Activated T-cell treated with anti-CD3 and anti-CD28 coated beads for 4 hours (primary cell): ENCODE measurements at regions not wholly inside any gene's neighbourhood (a gene's known extent, or its start where the extent isn't known, plus 50 kb on each side); places are given as distances from the start of the nearest gene placed in this dataset.
"Not testable (repeated sequence)": the region's sequence is repeated elsewhere in the genome, so short reads cannot be mapped to it uniquely, and the experiment has no call there.

Experiments
- DNase-seq: peaks from one replicate; pipeline ENCODE4 v3.0.0-alpha.2; 2020

- DNase-seq, result no peak
Measured at GRCh38 chr6:134821928-134822864, 127.7 kb downstream of the ALDH8A1 start.

- DNase-seq, result no peak
Measured at GRCh38 chr6:134821397-134821796, 128.5 kb downstream of the ALDH8A1 start.

- no peak for DNase-seq
Measured at GRCh38 chr6:134819863-134820800, 129.8 kb downstream of the ALDH8A1 start.

DNA sequence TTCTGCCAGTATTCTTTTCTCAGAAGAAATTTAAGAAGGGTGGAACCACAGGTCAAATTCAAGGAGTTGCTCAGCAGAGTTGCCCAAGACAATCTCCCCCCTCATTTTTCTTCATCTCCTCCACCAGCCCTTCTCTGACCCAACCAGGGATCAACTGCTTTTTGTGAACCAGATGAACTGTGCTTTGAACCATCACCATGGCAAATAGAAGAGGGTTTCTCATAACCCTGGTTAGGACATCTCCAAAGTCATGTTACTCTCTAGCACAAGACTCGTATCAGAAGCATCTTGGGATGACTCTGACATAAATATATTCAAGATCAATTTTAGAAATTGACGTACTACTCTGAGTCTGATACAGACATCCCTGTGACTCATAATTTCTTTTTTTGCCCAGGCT lies 130.7 kb downstream of the ALDH8A1 start:
- no peak for DNase-seq

DNA sequence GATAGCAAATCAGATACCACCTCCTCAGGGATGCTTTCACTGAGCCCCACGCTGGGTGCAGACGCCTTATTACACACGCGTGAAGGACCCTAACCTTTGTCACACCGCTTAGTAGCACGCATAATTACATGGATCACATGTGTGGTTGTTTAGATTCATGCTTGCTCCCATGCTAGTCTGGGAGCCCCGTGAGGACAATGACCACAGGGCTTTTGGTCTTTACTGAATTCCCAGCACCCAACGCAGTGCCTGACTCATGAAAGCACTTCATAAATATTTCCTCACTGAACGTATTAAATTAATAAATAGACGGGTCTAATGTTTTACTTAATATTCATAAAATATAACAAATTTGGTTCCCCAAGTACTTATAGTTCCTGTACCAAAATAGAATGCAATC lies 132.5 kb downstream of the ALDH8A1 start:
- DNase-seq, result no peak

DNA sequence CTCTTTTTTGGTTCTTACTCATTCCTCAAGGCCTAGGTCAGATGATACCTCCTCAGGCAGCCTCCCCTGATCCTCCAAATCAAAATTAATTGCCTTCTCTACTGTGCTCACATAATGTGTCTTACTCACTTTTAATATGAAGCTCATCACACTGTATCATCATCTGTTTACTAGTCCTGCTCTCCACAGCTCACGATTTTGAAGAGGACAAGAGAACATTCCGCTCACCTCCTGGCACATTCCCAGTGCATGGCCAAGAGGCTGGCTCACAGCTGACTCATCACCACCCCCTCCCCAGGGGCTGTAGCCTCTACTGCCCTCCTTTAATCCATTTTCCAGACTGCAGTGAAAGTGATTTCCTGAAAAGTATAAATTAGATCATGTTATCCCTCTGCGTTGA lies 133.1 kb downstream of the ALDH8A1 start:
- DNase-seq, result no peak

GRCh38 chr6:134816300-134816699 lies 133.6 kb downstream of the ALDH8A1 start:
- no peak for DNase-seq

DNA sequence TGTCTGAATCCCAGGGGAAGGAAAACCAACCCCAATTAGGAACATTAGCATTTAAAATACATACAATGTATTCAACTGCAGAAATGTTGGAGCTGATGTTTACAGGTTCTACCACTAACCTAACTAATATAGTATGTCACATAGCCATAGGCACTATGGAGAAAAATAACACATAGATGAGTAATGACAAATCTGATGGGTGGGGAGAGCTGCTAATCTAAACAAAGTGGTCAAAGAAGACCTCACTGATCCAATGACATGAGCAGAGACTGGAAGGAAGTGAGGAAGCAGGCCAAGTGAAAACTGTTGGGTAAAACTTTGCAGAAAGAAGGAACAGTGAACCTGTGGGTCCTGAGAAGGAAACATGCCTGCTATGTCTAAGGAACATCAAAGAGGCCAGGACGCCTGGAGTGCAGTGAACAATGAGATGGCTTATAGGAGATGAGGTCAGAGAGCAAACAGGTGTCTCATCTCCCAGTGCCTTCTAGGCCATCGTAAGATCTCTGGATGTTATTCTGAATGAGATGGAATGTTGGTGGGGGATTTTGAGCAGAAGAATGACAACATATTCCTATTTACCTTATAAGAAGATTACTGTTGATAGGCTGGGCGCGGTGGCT lies 135.7 kb downstream of the ALDH8A1 start:
- DNase-seq, result no peak

GRCh38 chr6:134813146-134813545 lies 136.8 kb downstream of the ALDH8A1 start:
- no peak for DNase-seq

GRCh38 chr6:134810402-134810801 lies 139.5 kb downstream of the ALDH8A1 start:
- DNase-seq, result no peak

- no peak for DNase-seq
Measured at GRCh38 chr6:134809130-134809529, 140.8 kb downstream of the ALDH8A1 start.

DNA sequence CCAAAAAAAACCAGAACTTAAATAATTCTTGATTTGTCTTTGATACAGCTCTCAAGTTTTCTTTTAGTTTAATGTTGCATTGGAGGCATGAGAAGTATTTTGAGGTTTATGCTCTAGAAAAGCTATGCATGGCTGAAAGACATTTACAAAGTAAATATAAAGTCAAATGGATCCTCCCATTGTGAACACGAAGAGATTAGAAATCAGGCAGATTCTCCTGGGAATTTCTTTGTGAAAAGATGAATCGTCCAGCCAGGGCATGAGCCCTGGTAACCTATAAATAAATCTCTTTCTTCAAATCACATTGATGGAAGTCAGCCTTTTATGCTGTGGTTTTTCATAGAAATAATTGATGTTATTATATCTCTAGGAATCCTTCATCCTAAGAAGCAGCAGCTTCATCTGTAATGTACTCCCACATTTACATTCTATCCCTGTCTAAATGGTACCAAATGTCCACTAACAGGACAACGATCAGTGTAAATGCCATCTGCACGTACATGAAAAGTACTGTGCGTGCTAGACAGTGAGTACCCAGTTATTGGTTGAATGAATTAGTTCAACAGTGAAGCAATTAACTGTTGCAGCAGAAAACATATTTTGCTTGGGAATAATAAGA lies 143.6 kb downstream of the ALDH8A1 start:
- DNase-seq, result no peak

- no peak for DNase-seq
Measured at GRCh38 chr6:134805168-134805567, 144.7 kb downstream of the ALDH8A1 start.

DNA sequence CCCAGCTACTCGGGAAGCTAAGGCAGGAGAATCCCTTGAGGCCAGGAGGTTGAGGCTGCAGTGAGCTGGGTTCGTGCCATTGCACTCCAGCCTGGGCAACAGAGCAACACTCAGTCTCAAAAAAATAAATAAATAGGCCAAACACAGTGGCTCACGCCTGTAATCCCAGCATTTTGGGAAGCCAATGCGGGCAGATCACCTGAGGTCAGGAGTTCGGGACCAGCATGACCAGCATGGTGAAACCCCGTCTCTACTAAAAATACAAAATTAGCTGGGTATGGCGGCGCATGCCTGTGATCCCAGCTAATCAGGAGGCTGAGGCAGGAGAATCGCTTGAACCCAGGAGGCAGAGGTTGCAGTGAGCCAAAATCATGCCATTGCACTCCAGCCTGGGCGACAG lies 145.6 kb downstream of the ALDH8A1 start:
- not testable (repeated sequence) for DNase-seq

DNA sequence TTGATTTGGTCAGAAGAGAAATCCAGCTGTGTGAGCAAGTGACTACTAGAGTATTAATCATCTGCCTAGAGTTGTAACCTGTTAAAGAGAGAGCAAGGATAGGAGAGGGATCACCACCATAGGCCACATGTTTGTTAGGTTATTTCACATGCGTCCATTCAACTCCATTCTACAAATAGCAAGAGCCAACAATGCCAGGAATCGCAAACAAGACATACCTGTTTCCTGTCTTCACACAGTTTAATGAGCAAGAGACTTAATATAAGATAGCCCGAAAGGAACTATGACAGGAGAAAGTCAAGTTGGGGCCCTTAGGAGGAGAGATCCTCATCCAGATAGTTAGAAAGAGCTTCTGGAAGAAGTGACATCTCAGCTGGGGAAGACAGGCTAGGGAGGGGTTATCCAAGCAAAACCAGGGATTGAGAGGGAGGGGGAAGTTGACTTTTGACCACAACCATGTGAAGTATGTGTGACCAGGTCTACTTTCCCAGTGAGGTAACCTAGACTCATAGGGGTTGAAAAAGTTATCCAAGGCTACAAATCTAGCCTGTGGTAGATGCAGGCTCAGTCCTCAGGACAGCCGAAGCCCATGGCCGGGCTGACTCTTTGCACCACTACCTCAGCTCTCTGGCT lies 147.4 kb downstream of the ALDH8A1 start:
- DNase-seq, result no peak

DNA sequence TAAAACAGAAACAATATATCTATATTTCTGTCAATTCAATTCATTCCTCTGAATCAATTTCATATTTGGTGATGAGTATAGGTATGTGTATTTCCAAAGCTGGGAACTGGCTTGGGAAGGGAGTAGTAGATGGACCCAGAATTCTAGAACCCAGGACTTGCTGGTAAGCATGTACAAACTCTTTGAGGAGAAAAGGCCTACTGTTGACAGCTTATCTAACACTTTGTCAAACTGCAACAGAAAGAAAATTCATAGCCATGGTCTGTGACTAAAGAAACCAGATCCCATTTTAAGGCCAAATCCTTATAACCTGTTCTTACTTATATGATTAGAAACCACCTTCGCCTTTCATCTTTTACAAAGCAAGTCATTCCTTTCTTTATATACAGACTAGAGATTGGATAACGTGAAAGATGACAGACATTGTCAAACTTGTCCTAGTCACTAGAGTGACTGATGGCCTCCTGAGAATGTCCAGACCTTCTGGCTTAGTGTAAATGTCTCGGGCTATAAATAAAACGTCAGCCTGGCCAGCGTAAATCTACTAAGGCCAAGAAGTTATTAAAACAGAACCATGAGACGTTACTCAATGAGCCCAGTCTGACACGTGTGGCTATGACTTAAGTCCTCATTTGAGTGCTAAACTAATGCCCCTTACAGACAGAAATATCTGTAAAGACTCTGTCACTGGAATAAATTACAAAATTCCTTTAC lies 152.3 kb downstream of the ALDH8A1 start:
- no peak for DNase-seq

- DNase-seq, result no peak
Measured at GRCh38 chr6:134795691-134796090, 154.2 kb downstream of the ALDH8A1 start.

DNA sequence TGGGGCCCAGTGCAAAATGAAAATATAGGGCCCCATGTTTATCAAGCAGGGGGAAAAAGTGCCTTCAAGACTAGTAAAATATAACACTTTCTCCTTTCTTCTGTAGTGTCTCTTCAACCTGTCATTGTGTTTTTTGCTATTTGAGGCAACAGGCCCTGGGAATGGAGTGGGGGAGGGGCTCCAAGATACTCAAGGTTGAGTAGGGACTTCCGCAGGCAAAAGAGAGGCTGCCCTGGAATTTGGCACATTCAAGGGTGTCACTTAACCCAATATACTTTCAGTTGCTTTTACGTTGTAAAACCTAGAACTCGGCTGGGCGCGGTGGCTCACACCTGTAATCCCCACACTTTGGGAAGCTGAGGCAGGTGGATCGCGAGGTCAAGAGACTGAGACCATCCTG lies 154.9 kb downstream of the ALDH8A1 start:
- DNase-seq, result no peak

- DNase-seq, result not testable (repeated sequence)
Measured at GRCh38 chr6:134791243-134791843, 158.6 kb downstream of the ALDH8A1 start.

DNA sequence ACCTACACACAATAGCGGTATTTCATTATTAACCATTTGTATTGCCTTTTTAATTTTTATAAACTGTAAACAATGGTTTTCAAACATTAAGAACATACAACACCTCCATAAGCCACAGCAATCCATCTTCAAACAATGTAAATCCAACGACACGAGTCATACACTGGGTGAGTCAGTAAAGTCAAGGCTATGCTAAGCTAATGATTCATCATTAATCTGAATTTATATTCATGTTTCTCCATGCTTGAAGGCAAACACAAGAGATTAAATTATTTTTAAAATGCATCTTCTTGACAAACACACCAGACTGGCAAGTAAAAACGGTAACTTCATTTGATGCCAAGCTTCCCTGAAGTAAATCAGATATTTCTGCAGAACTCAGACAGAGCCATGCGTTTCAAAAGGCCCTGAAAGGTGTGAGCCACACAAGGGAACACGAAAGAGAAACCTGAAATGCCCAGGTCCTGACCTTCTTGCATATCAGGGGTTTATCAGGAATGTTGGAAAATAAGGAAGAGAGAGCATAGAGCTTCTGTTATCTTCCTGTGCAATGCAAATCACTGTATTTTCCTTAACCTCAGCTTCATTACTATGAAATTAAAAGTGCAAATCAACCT lies 162.5 kb downstream of the ALDH8A1 start:
- DNase-seq, result no peak

- no peak for DNase-seq
Measured at GRCh38 chr6:134784336-134784735, 165.6 kb downstream of the ALDH8A1 start.
